CD8-positive, alpha-beta memory T cell (primary cell): ENCODE measurements at regions not wholly inside any gene's neighbourhood (a gene's known extent, or its start where the extent isn't known, plus 50 kb on each side); places are given as distances from the start of the nearest gene placed in this dataset.

Experiments
- CTCF ChIA-PET: fragments of 350-600 bp; sonication (Branson Sonifier 250); formaldehyde crosslinking; loops from one replicate; lab custom pipeline; 2021; ENCODE audit warnings: antibody characterized with exemption; lab: Charles Lee
- POLR2A ChIA-PET: fragments of 350-600 bp; sonication (Branson Sonifier 250); formaldehyde crosslinking; loops from one replicate; lab custom pipeline; 2021; ENCODE audit warnings: antibody characterized with exemption; lab: Charles Lee
- DNase-seq, 5 donors: peaks; one replicate each; pipeline versions ENCODE4 v3.0.0 to v3.0.0-alpha.2; 2020 to 2022; ENCODE audit warnings: mixed read lengths in 1 of 5
- H3K27ac ChIP-seq: one replicate; pipeline ENCODE4 v1.7.0; 2013; ENCODE audit warnings: low read depth, mild to moderate bottlenecking, low read length, moderate library complexity
- H3K27me3 ChIP-seq: 2 replicates; pipeline ENCODE4 v1.7.0; 2013; ENCODE audit warnings: low read length, mild to moderate bottlenecking; ENCODE audit not compliant: insufficient read depth, poor library complexity, severe bottlenecking
- H3K36me3 ChIP-seq: 2 replicates; pipeline ENCODE4 v1.7.0; 2013; ENCODE audit warnings: mild to moderate bottlenecking, low read length, moderate library complexity; ENCODE audit not compliant: insufficient read depth
- H3K4me1 ChIP-seq: 2 replicates; pipeline ENCODE4 v1.7.0; 2013; ENCODE audit warnings: mild to moderate bottlenecking, low read length, moderate library complexity; ENCODE audit not compliant: insufficient read depth
- H3K4me3 ChIP-seq: 2 replicates; pipeline ENCODE4 v1.7.0; 2013; ENCODE audit warnings: mild to moderate bottlenecking, low read length
- H3K9me3 ChIP-seq: 2 replicates; pipeline ENCODE4 v1.7.0; 2013; ENCODE audit warnings: mild to moderate bottlenecking, low read length
- H3K27ac Mint-ChIP-seq, 8 donors: one replicate each; pipeline ENCODE4 v1.8.0; 2020 to 2021; ENCODE audit warnings: mixed read lengths in 8 of 8, mild to moderate bottlenecking in 6 of 8, inconsistent platforms in 3 of 8, moderate library complexity in 3 of 8
- H3K27me3 Mint-ChIP-seq, 2 donors: one replicate each; pipeline ENCODE4 v1.8.0; 2020 to 2021; ENCODE audit warnings: mixed read lengths in 2 of 2, mild to moderate bottlenecking in 1 of 2, moderate library complexity in 1 of 2
- H3K36me3 Mint-ChIP-seq, 3 donors: one replicate each; pipeline ENCODE4 v1.8.0; 2020 to 2021; ENCODE audit warnings: mixed read lengths in 3 of 3, inconsistent platforms in 1 of 3, mild to moderate bottlenecking in 1 of 3
- H3K4me1 Mint-ChIP-seq, 3 donors: one replicate each; pipeline ENCODE4 v1.8.0; 2020 to 2021; ENCODE audit warnings: mixed read lengths in 3 of 3, inconsistent platforms in 1 of 3, mild to moderate bottlenecking in 1 of 3
- H3K4me3 Mint-ChIP-seq, 7 donors: one replicate each; pipeline ENCODE4 v1.8.0; 2020 to 2021; ENCODE audit warnings: mixed read lengths in 7 of 7, mild to moderate bottlenecking in 6 of 7, moderate library complexity in 4 of 7, inconsistent platforms in 2 of 7
- H3K9me3 Mint-ChIP-seq, 5 donors: one replicate each; pipeline ENCODE4 v1.8.0; 2020 to 2022; ENCODE audit warnings: mixed read lengths in 5 of 5, mild to moderate bottlenecking in 3 of 5, moderate library complexity in 2 of 5, inconsistent platforms in 1 of 5

DNA sequence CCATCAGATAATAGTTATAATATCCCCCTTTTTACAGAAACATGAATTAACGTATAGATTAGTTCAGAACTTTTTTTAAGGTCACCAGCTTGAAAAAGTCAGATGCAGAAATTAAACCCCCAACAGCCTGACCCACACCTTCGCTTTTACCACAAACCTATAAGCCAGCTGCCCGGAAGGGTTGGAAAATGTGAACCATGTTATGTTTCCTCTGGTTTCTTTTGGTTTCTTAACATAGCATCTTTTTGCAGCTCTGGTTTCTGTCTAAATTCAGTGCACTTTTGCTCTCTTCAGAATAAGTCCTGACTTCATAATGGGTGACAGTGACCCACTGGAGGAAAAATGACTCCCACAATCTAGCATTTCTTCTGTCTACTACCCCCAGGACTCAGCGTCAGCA is 381.7 kb upstream of the DDX18 start:
- Mint-ChIP-seq H3K27ac (no peak overlapping the region), H3K36me3 (no peaks in the 10 kb centered on the region), H3K9me3 (peaks cover 0 to 9% (median 4%) of the 10 kb centered on the region in 5 donors), H3K4me1 (no peaks in the 10 kb centered on the region), H3K4me3 (no peak overlapping the region), H3K27me3 (no peaks in the 10 kb centered on the region)
- H3K4me3 ChIP-seq, result no peak overlapping the region
- no peaks in the 10 kb centered on the region for H3K9me3 ChIP-seq
- no peak for DNase-seq
- no peaks in the 10 kb centered on the region for H3K27me3 ChIP-seq
- ChIA-PET POLR2A (no interaction called here), CTCF (no interaction called here)
- no peaks in the 10 kb centered on the region for H3K36me3 ChIP-seq
- H3K27ac ChIP-seq, result no peak overlapping the region
- no peaks in the 10 kb centered on the region for H3K4me1 ChIP-seq

DNA sequence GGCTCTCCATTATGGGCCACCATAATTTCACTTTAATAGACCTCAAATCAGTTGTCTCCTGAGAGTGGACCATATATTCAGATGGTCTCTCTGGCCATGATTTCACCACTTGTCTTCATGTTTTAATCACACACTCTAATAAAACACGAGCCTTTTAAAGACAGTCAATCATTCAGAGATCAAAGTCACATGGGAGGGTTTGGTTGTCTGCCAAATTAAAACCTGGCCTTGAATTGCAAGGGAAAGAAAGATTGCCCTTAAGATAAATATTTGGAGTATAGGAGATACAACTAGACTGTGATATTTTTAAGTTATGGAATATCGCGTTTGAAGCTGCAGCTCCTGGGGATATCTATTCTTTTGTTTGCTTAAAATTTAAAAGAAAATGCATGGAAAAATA is 377.8 kb upstream of the DDX18 start:
- H3K4me3 Mint-ChIP-seq, result no peak overlapping the region
- peaks cover 0 to 7% (median 2%) of the 10 kb centered on the region in 5 donors for H3K9me3 Mint-ChIP-seq
- H3K27me3 ChIP-seq, result no peaks in the 10 kb centered on the region
- ChIA-PET CTCF (no interaction called here), POLR2A (no interaction called here)
- H3K27ac ChIP-seq, result no peak overlapping the region
- H3K9me3 ChIP-seq, result no peaks in the 10 kb centered on the region
- H3K4me1 Mint-ChIP-seq, result no peaks in the 10 kb centered on the region
- H3K4me3 ChIP-seq, result no peak overlapping the region
- H3K36me3 ChIP-seq, result no peaks in the 10 kb centered on the region
- no peak overlapping the region for H3K27ac Mint-ChIP-seq
- H3K36me3 Mint-ChIP-seq, result no peaks in the 10 kb centered on the region
- H3K4me1 ChIP-seq, result no peaks in the 10 kb centered on the region
- H3K27me3 Mint-ChIP-seq, result no peaks in the 10 kb centered on the region
- no peak for DNase-seq

DNA sequence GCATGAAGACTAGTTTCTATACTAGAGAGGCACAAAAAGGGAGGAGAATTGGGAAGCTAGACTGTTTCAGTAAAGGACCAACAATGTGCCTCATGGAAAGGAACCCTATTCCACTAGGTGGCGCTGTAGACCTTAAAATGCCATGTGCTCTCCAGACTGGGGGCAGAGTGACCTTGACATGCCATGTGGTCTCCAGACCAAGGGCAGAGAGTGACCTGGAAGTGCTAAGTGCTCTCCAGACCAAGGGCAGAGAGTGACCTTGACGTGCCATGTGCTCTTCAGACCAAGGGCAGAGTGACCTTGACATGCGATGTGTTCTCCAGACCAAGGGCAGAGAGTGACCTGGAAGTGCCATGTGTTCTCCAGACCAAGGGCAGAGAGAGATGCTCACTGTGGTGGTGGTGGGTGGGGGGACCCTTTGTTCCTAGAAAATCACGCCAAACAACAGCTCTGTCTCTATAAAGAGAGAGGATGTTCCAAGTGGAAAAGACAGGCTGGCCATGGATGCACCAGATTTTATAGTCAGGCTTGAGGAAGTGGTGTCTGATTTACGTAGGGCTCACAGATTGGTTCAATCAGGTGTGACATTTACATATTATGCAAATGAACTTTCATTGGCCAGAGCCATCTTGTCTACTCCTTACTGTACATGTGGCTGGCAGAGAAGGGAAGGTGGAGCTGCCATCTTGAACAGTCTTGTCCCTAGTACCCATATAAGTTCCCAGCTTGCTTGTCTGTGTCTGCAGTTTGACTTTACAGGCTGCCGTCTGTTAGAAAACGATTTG is 344.0 kb upstream of the DDX18 start:
- CTCF ChIA-PET, result no interaction called here
- H3K4me1 ChIP-seq, result no peaks in the 10 kb centered on the region

DNA sequence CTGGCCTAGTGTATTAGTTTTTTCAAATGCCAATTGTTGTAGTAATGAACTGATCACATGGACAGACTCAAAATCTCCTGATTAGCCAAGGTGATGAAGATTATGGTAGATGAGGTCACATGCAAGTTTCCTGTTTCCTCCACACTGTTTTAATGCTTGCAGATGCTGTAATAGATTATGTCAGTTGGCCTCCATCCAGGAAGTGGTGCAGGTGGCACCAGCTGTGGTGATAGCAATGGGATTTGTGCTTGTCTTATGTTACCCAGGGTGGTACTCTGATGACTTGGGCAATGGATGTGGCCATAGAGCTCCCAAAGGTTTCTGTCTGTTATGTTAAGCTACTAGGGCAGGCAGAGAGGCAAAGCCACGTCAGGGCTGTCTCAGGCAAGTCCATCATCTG is 332.9 kb upstream of the DDX18 start:
- Histone ChIP-seq H3K27ac (no peak overlapping the region), H3K27me3 (no peaks in the 10 kb centered on the region), H3K4me1 (no peaks in the 10 kb centered on the region), H3K4me3 (no peak overlapping the region), H3K36me3 (no peaks in the 10 kb centered on the region), H3K9me3 (no peaks in the 10 kb centered on the region)
- Mint-ChIP-seq H3K4me3 (no peak overlapping the region), H3K4me1 (no peaks in the 10 kb centered on the region), H3K27ac (no peak overlapping the region), H3K9me3 (peaks cover 4 to 36% (median 22%) of the 10 kb centered on the region in 5 donors), H3K27me3 (no peaks in the 10 kb centered on the region), H3K36me3 (no peaks in the 10 kb centered on the region)
- no peak for DNase-seq
- ChIA-PET POLR2A (no interaction called here), CTCF (no interaction called here)

More for the DNA sequence above, 344.0 kb upstream of the DDX18 start:
- no peaks in the 10 kb centered on the region for H3K4me1 Mint-ChIP-seq
- Histone ChIP-seq H3K36me3 (no peaks in the 10 kb centered on the region), H3K27ac (no peak overlapping the region), H3K4me3 (no peak overlapping the region), H3K9me3 (no peaks in the 10 kb centered on the region), H3K27me3 (no peaks in the 10 kb centered on the region)
- DNase-seq, result no peak
- H3K27me3 Mint-ChIP-seq, result no peaks in the 10 kb centered on the region
- peaks cover 0 to 23% (median 18%) of the 10 kb centered on the region in 5 donors for H3K9me3 Mint-ChIP-seq
- POLR2A ChIA-PET, result no interaction called here
- no peak overlapping the region for H3K4me3 Mint-ChIP-seq
- H3K36me3 Mint-ChIP-seq, result no peaks in the 10 kb centered on the region
- H3K27ac Mint-ChIP-seq, result no peak overlapping the region

DNA sequence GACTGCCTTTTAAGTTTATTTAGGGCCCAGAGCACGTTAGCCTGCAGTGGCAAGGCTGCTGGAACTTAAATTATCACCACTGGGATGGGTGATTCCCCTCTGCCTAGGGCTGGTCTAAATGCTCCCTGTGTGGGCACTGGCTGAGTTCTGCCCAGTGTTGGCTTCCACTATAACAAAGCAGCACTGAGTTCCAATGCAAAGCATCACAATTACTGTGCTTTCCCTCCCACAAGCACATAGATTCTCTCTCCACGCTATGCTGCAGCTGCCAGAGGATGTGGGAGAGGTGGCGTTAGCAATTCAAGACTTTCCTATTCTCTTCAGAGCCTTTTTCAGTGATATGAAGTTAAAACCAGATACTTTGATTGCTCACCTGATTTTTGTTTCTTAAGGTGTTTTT is 328.9 kb upstream of the DDX18 start:
- peaks cover 0 to 14% (median 3%) of the 10 kb centered on the region in 5 donors for H3K9me3 Mint-ChIP-seq
- CTCF ChIA-PET, result no interaction called here
- no peak overlapping the region for H3K4me3 ChIP-seq

DNA sequence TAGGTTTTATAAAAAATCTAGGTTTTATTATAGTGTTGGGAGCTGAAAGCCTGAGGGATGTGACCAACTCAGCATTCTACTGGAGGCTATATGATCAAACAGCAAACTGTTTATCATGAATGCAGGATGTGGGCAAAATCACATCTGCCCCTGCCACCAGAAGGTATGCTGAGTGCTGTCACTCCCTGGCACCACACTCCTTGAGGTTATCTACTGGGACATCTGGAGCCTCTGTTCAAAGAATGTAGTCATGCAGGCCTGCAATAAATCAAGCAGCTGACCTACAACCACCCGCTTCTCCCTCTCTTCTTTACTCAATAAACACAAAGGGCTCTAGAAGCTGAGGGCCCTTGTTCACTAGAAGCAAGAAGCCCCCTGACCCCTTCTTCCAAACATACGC is 328.4 kb upstream of the DDX18 start:
- H3K27me3 ChIP-seq, result no peaks in the 10 kb centered on the region
- no peaks in the 10 kb centered on the region for H3K27me3 Mint-ChIP-seq
- ChIA-PET CTCF (no interaction called here), POLR2A (no interaction called here)
- no peaks in the 10 kb centered on the region for H3K36me3 ChIP-seq
- H3K9me3 Mint-ChIP-seq, result peaks cover 2 to 17% (median 3%) of the 10 kb centered on the region in 5 donors
- H3K9me3 ChIP-seq, result no peaks in the 10 kb centered on the region
- no peaks in the 10 kb centered on the region for H3K36me3 Mint-ChIP-seq
- H3K27ac ChIP-seq, result no peak overlapping the region
- no peaks in the 10 kb centered on the region for H3K4me1 Mint-ChIP-seq
- H3K27ac Mint-ChIP-seq, result no peak overlapping the region
- H3K4me3 ChIP-seq, result no peak overlapping the region
- no peak for DNase-seq
- no peak overlapping the region for H3K4me3 Mint-ChIP-seq
- no peaks in the 10 kb centered on the region for H3K4me1 ChIP-seq

More for the DNA sequence above, 328.9 kb upstream of the DDX18 start:
- POLR2A ChIA-PET, result no interaction called here
- no peak overlapping the region for H3K27ac ChIP-seq
- no peak overlapping the region for H3K4me3 Mint-ChIP-seq
- H3K36me3 ChIP-seq, result no peaks in the 10 kb centered on the region
- H3K4me1 ChIP-seq, result no peaks in the 10 kb centered on the region
- no peaks in the 10 kb centered on the region for H3K4me1 Mint-ChIP-seq
- DNase-seq, result no peak
- H3K27me3 Mint-ChIP-seq, result no peaks in the 10 kb centered on the region
- H3K27me3 ChIP-seq, result no peaks in the 10 kb centered on the region
- no peak overlapping the region for H3K27ac Mint-ChIP-seq
- no peaks in the 10 kb centered on the region for H3K36me3 Mint-ChIP-seq
- H3K9me3 ChIP-seq, result no peaks in the 10 kb centered on the region

DNA sequence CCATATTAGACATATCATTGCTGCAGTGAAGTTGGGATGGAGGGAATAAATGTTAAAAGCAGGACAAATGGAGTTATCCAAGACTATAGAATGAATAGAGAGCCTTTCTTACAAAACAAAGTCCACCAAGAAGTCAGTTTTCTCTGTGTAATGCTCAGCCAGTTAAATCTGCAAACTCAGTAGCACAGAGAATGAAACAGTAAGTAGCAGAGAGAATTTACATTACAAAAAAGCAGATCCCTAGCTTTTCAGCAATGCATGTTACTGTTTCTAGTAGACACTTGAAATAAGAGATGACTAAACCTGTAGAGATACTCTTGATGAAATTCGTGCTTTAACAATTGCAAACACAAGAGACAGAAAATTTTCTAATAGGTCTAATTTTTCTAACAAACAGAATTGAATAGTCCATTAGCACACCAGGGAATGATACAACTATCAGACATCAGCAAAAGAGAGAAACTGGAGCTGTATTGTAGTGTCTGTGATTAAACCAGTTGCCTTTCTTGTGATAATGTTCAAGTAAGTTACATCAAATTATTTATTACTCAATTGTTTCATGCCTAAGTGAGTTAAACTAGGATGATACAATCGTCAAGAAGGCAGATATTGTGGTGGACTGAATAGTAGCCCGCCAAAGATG is 322.2 kb upstream of the DDX18 start:
- Mint-ChIP-seq H3K4me1 (no peaks in the 10 kb centered on the region), H3K27ac (no peak overlapping the region), H3K9me3 (peaks cover 0 to 10% (median 8%) of the 10 kb centered on the region in 5 donors), H3K27me3 (no peaks in the 10 kb centered on the region), H3K36me3 (no peaks in the 10 kb centered on the region), H3K4me3 (no peak overlapping the region)
- Histone ChIP-seq H3K4me1 (no peaks in the 10 kb centered on the region), H3K27me3 (no peaks in the 10 kb centered on the region), H3K4me3 (no peak overlapping the region), H3K27ac (no peak overlapping the region), H3K36me3 (no peaks in the 10 kb centered on the region), H3K9me3 (no peaks in the 10 kb centered on the region)
- ChIA-PET POLR2A (no interaction called here), CTCF (no interaction called here)
- DNase-seq, result no peak

DNA sequence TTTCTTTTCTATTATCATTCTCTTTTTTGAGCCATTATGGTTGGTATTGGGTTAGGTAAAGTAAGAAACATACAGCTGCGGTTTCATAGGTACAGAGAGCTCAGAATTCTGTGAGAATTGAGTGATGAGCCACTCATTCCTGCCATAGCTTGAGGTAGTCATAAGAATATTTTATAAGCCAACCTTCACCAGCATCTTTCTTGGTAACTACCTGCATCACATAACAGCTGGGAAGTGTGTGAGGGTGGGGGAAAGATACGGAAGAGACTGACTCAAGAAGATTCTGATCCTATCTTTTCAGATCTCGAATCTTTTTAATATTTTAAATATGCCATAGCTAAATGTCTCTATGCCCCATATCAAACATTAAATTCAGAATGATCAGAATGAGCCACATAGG is 313.8 kb upstream of the DDX18 start:
- Mint-ChIP-seq H3K27me3 (no peaks in the 10 kb centered on the region), H3K9me3 (peaks cover 0 to 7% (median 0%) of the 10 kb centered on the region in 5 donors), H3K36me3 (no peaks in the 10 kb centered on the region), H3K27ac (no peak overlapping the region), H3K4me1 (no peaks in the 10 kb centered on the region), H3K4me3 (no peak overlapping the region)
- no peak overlapping the region for H3K4me3 ChIP-seq
- no peak overlapping the region for H3K27ac ChIP-seq
- H3K27me3 ChIP-seq, result no peaks in the 10 kb centered on the region
- no peaks in the 10 kb centered on the region for H3K36me3 ChIP-seq
- H3K9me3 ChIP-seq, result no peaks in the 10 kb centered on the region
- CTCF ChIA-PET, result no interaction called here
- no peak for DNase-seq
- POLR2A ChIA-PET, result no interaction called here
- no peaks in the 10 kb centered on the region for H3K4me1 ChIP-seq
